ENCODE measurements at regions not wholly inside any gene's neighbourhood (a gene's known extent, or its start where the extent isn't known, plus 50 kb on each side); places are given as distances from the start of the nearest gene placed in this dataset.

GRCh38 chrX:13223868-13224567 is 95.8 kb downstream of the ATXN3L start:
- no peak overlapping the region for H3K4me3 ChIP-seq
- no peak for DNase-seq
- intact Hi-C loops (cut with DNase I; ENCODE audit: low total_unique reads): no loop called here
- no peak overlapping the region for H3K27ac ChIP-seq
- no peaks in the 10 kb centered on the region for H3K9me3 ChIP-seq
- TF ChIP-seq CTCF (IDR thresholded peaks at IDR 0.05) (no peak), POLR2A (IDR thresholded peaks at IDR 0.05) (no peak)
- no peaks in the 10 kb centered on the region for H3K4me1 ChIP-seq
- H3K27me3 ChIP-seq: no peaks in the 10 kb centered on the region
- no peaks in the 10 kb centered on the region for H3K36me3 ChIP-seq

DNA sequence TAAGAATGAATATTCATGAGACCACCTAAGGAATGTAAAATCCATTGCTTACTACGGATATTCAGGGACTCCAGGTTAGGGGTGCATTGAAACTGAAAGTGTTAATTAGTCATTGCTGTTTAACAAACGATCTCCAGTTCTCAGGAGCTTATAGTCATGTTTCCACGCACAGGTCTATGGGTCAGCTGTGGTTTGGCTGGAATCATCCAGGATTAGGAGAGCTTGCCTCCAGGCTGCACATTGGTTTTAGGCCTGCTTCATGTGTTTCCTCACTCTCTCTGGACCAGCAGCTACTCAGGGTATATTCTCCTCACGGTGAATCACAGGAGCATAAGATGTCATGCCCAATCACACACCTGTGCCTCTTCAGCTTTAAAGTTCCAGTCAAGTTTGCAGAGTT is 98.9 kb downstream of the ATXN3L start:
- TF ChIP-seq CTCF (IDR thresholded peaks at IDR 0.05) (no peak), POLR2A (IDR thresholded peaks at IDR 0.05) (no peak)
- H3K4me1 ChIP-seq: no peaks in the 10 kb centered on the region
- no peaks in the 10 kb centered on the region for H3K9me3 ChIP-seq
- H3K4me3 ChIP-seq: no peak overlapping the region
- no peak overlapping the region for H3K27ac ChIP-seq
- H3K36me3 ChIP-seq: no peaks in the 10 kb centered on the region
- no peaks in the 10 kb centered on the region for H3K27me3 ChIP-seq
- no peak for DNase-seq
- intact Hi-C loops (cut with DNase I; ENCODE audit: low total_unique reads): no loop called here

GRCh38 chrX:13219991-13220764 is 99.7 kb downstream of the ATXN3L start:
- no peaks in the 10 kb centered on the region for H3K27me3 ChIP-seq
- no peak overlapping the region for H3K4me3 ChIP-seq
- H3K9me3 ChIP-seq: no peaks in the 10 kb centered on the region
- no peaks in the 10 kb centered on the region for H3K36me3 ChIP-seq
- no peak for DNase-seq
- H3K4me1 ChIP-seq: no peaks in the 10 kb centered on the region
- intact Hi-C loops (cut with DNase I; ENCODE audit: low total_unique reads): no loop called here
- no peak overlapping the region for H3K27ac ChIP-seq
- no peak for TF ChIP-seq POLR2A (IDR thresholded peaks at IDR 0.05)
- no peak for TF ChIP-seq CTCF (IDR thresholded peaks at IDR 0.05)

GRCh38 chrX:13218758-13219157 is 101.1 kb downstream of the ATXN3L start:
- Histone ChIP-seq H3K36me3 (no peaks in the 10 kb centered on the region), H3K27ac (no peak overlapping the region), H3K4me1 (no peaks in the 10 kb centered on the region), H3K4me3 (no peak overlapping the region), H3K9me3 (no peaks in the 10 kb centered on the region), H3K27me3 (no peaks in the 10 kb centered on the region)
- DNase-seq: no peak
- no peak for TF ChIP-seq POLR2A (IDR thresholded peaks at IDR 0.05)
- TF ChIP-seq CTCF (IDR thresholded peaks at IDR 0.05): no peak
- intact Hi-C loops (cut with DNase I; ENCODE audit: low total_unique reads): no loop called here

GRCh38 chrX:13216139-13216538 is 103.7 kb downstream of the ATXN3L start:
- Histone ChIP-seq H3K27me3 (no peaks in the 10 kb centered on the region), H3K36me3 (no peaks in the 10 kb centered on the region), H3K9me3 (no peaks in the 10 kb centered on the region), H3K4me1 (peaks cover 0 to 6% of the 10 kb centered on the region in 2 donors), H3K4me3 (no peak overlapping the region), H3K27ac (peak overlapping the region; percentile 20 to 65)
- no peak for TF ChIP-seq POLR2A (IDR thresholded peaks at IDR 0.05)
- no peak for TF ChIP-seq CTCF (IDR thresholded peaks at IDR 0.05)
- DNase-seq: no peak
- intact Hi-C loops (cut with DNase I; ENCODE audit: low total_unique reads): no loop called here
